Stimulated activated memory B cell treated with anti-CD40 and anti-IgM and Interleukin-4, amounts not matched to agents 10 μg/mL and 1 μg/mL and 100 μg/mL, for 72 hours (primary cell): ENCODE measurements at regions not wholly inside any gene's neighbourhood (a gene's known extent, or its start where the extent isn't known, plus 50 kb on each side); places are given as distances from the start of the nearest gene placed in this dataset.
"Not testable (repeated sequence)": the region's sequence is repeated elsewhere in the genome, so short reads cannot be mapped to it uniquely, and the experiment has no call there.

Experiments
- ATAC-seq: fragments of 150-1000 bp; cut with Tn5 transposase; 2 replicates; pipeline ENCODE4 v1.10.0; 2021
- H3K27ac Mint-ChIP-seq: one replicate; pipeline ENCODE4 v1.8.0; 2022; ENCODE audit warnings: mild to moderate bottlenecking, mixed read lengths
- H3K27me3 Mint-ChIP-seq: one replicate; pipeline ENCODE4 v1.8.0; 2022; ENCODE audit warnings: mixed read lengths
- H3K36me3 Mint-ChIP-seq: one replicate; pipeline ENCODE4 v1.8.0; 2022; ENCODE audit warnings: mixed read lengths
- H3K4me1 Mint-ChIP-seq: one replicate; pipeline ENCODE4 v1.8.0; 2022; ENCODE audit warnings: mixed read lengths
- H3K4me3 Mint-ChIP-seq: one replicate; pipeline ENCODE4 v1.8.0; 2022; ENCODE audit warnings: mild to moderate bottlenecking, moderate library complexity, mixed read lengths
- H3K9me3 Mint-ChIP-seq: one replicate; pipeline ENCODE4 v1.8.0; 2022; ENCODE audit warnings: mixed read lengths

DNA sequence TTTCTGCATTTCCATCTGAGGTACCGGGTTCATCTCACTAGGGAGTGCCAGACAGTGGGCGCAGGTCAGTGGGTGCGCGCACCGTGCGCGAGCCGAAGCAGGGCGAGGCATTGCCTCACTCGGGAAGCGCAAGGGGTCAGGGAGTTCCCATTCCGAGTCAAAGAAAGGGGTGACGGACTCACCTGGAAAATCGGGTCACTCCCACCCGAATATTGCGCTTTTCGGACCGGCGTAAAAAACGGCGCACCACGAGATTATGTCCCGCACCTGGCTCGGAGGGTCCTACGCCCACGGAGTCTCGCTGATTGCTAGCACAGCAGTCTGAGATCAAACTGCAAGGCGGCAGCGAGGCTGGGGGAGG is 175.1 kb downstream of the MEX3B start:
- H3K27ac Mint-ChIP-seq, ATAC-seq, H3K36me3 Mint-ChIP-seq, H3K4me3 Mint-ChIP-seq, H3K9me3 Mint-ChIP-seq, H3K27me3 Mint-ChIP-seq: not testable (repeated sequence)
- H3K4me1 Mint-ChIP-seq: peaks cover 10% of the 10 kb centered on the region

DNA sequence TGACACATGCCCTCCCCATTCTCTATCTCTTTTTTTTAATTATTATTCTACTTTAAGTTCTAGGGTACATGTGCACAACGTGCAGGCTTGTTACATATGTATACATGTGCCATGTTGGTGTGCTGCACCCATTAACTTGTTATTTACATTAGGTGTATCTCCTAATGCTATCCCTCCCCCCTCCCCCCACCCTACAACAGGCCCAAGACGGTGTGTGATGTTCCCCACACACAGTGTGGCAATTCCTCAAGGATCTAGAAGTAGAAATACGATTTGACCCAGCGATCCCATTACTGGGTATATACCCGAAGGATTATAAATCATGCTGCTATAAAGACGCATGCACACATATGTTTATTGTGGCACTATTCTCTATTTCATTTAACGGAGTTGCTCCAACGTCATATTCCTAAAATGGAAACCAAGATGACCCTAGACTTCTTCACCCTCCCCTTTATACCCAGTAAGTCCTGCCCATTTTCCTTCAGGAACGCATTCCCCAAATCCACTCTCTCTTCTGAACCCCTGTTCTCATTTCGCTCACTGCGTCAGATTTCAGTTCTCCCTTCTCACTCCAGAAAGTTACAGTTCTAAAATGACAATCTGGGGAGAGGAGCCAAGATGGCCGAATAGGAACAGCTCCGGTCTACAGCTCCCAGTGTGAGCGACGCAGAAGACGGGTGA is 175.6 kb downstream of the MEX3B start:
- peaks cover 12% of the 10 kb centered on the region for H3K4me1 Mint-ChIP-seq
- not testable (repeated sequence) for H3K4me3 Mint-ChIP-seq, H3K9me3 Mint-ChIP-seq, ATAC-seq, H3K27me3 Mint-ChIP-seq, H3K36me3 Mint-ChIP-seq, H3K27ac Mint-ChIP-seq

GRCh38 chr15:81869161-81869954 is 176.5 kb downstream of the MEX3B start:
- Mint-ChIP-seq H3K4me1 (peaks cover 12% of the 10 kb centered on the region), H3K9me3 (no peaks in the 10 kb centered on the region), H3K36me3 (no peaks in the 10 kb centered on the region), H3K4me3 (no peak overlapping the region), H3K27me3 (no peaks in the 10 kb centered on the region), H3K27ac (no peak overlapping the region)
- ATAC-seq: no peak

- H3K36me3 Mint-ChIP-seq: no peaks in the 10 kb centered on the region
- peak; percentile 96 for ATAC-seq
- no peak overlapping the region for H3K4me3 Mint-ChIP-seq
- no peaks in the 10 kb centered on the region for H3K27me3 Mint-ChIP-seq
- H3K9me3 Mint-ChIP-seq: no peaks in the 10 kb centered on the region
- H3K27ac Mint-ChIP-seq: peak overlapping the region; percentile 18
- peaks cover 12% of the 10 kb centered on the region for H3K4me1 Mint-ChIP-seq
These were observed 179.8 kb downstream of the MEX3B start for GRCh38 chr15:81865850-81866537.

GRCh38 chr15:81863162-81863561 is 182.7 kb downstream of the MEX3B start:
- H3K36me3 Mint-ChIP-seq: no peaks in the 10 kb centered on the region
- peaks cover 18% of the 10 kb centered on the region for H3K4me1 Mint-ChIP-seq
- H3K4me3 Mint-ChIP-seq: no peak overlapping the region
- no peak for ATAC-seq
- H3K27ac Mint-ChIP-seq: no peak overlapping the region
- no peaks in the 10 kb centered on the region for H3K27me3 Mint-ChIP-seq
- H3K9me3 Mint-ChIP-seq: no peaks in the 10 kb centered on the region

DNA sequence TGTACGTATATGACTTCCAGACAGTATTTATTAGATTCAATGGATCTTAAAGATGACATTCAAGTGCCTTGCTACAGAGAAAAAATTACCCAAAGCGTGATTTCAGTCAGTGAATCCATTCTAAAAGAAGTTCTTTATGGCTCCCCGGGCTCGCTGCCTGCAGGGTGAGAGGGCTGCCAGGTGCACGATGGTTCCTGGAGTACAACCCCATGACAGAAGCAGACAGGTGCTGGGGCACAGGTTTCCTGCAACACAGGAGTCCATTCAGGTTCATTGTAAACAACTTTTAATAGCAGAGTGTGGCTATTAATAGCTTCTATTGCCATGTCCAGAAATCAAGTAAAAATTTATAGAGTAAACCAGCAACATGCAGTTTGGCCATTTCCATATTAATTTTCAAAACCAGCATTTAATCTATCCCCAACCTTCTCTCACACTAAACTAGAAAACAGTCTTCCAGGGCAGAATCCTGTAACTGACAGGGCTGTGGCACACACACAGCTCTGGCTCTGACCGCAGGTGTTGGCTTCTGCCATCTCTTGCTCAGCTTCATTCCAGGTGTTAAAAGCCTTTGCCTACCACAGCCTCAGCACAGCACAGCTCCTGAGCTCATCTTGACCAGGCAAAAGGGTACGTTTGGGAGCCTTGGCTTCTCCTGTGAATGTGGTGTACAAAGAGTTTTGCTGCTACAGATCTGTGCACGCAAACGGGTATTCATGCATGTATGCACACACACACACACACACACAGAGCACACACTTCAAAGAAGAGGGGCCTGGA is 185.9 kb downstream of the MEX3B start:
- Mint-ChIP-seq H3K27me3 (no peaks in the 10 kb centered on the region), H3K4me3 (no peak overlapping the region), H3K9me3 (no peaks in the 10 kb centered on the region), H3K4me1 (peaks cover 6% of the 10 kb centered on the region), H3K27ac (no peak overlapping the region), H3K36me3 (no peaks in the 10 kb centered on the region)
- ATAC-seq: no peak

DNA sequence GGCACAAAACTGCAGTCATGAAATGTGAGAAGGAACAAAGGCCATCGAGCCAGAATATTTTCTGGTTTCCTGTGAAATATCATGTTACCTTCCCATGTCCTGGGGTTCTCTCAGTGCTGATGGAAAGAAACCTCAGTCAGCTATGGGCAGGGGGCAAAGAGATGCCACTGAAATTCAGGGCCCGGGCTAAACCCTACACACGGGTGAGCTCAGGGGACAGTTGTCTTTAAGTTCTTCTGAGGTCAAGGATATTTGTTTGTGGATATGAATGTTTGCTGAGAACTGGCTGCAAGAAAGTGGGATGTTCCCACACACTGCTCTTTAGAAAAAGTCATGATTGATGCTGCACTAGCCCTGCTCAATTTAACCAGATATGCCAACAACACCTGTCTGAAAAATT is 187.2 kb downstream of the MEX3B start:
- H3K4me3 Mint-ChIP-seq: no peak overlapping the region
- no peak for ATAC-seq
- no peaks in the 10 kb centered on the region for H3K9me3 Mint-ChIP-seq
- H3K27me3 Mint-ChIP-seq: no peaks in the 10 kb centered on the region
- H3K4me1 Mint-ChIP-seq: peaks cover 6% of the 10 kb centered on the region
- no peaks in the 10 kb centered on the region for H3K36me3 Mint-ChIP-seq
- no peak overlapping the region for H3K27ac Mint-ChIP-seq

GRCh38 chr15:81858136-81858535 is 187.7 kb downstream of the MEX3B start:
- H3K36me3 Mint-ChIP-seq: no peaks in the 10 kb centered on the region
- H3K27ac Mint-ChIP-seq: no peak overlapping the region
- no peaks in the 10 kb centered on the region for H3K27me3 Mint-ChIP-seq
- no peaks in the 10 kb centered on the region for H3K9me3 Mint-ChIP-seq
- no peak overlapping the region for H3K4me3 Mint-ChIP-seq
- peaks cover 6% of the 10 kb centered on the region for H3K4me1 Mint-ChIP-seq
- ATAC-seq: no peak

- no peaks in the 10 kb centered on the region for H3K27me3 Mint-ChIP-seq
- no peaks in the 10 kb centered on the region for H3K36me3 Mint-ChIP-seq
- no peaks in the 10 kb centered on the region for H3K9me3 Mint-ChIP-seq
- no peak overlapping the region for H3K4me3 Mint-ChIP-seq
- no peak for ATAC-seq
- peaks cover 6% of the 10 kb centered on the region for H3K4me1 Mint-ChIP-seq
- no peak overlapping the region for H3K27ac Mint-ChIP-seq
These were observed 189.2 kb downstream of the MEX3B start for GRCh38 chr15:81856634-81857026.

- H3K36me3 Mint-ChIP-seq: no peaks in the 10 kb centered on the region
- H3K4me3 Mint-ChIP-seq: no peak overlapping the region
- ATAC-seq: no peak
- no peak overlapping the region for H3K27ac Mint-ChIP-seq
- H3K27me3 Mint-ChIP-seq: no peaks in the 10 kb centered on the region
- no peaks in the 10 kb centered on the region for H3K9me3 Mint-ChIP-seq
- peaks cover 6% of the 10 kb centered on the region for H3K4me1 Mint-ChIP-seq
These were observed 189.7 kb downstream of the MEX3B start for GRCh38 chr15:81856001-81856633.

DNA sequence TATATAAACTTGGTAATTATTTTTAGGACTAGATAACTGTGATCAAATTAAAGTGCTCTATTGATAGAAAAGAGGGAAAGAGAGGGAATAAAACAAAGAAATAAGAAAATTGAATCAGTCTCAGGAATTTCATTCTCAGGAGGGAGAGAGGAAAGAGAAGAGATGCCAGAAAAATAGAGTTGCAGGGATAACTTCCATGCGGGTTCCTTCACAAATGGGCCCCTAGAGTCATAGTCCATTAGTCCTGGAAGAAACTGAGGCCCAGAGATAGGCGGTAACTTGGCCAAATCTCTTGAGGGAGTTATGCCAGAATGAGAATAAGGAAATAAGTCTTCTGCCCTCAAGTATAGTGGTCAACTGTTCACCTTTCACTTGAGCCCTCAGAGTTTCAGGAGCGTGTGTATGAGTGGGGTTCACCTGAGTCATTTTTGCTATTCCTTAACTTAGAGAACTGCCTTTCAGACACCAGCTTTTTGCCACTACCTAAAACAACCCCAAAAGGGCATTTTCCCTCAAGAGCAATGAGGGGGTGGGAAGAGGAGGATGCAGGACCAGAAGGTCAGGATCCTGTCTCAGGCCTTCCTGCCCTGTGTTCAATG is 192.6 kb downstream of the MEX3B start:
- H3K27ac Mint-ChIP-seq: no peak overlapping the region
- no peaks in the 10 kb centered on the region for H3K27me3 Mint-ChIP-seq
- H3K4me3 Mint-ChIP-seq: no peak overlapping the region
- peak; percentile 57 for ATAC-seq
- no peaks in the 10 kb centered on the region for H3K9me3 Mint-ChIP-seq
- no peaks in the 10 kb centered on the region for H3K4me1 Mint-ChIP-seq
- H3K36me3 Mint-ChIP-seq: no peaks in the 10 kb centered on the region

- Mint-ChIP-seq H3K27me3 (no peaks in the 10 kb centered on the region), H3K27ac (no peak overlapping the region), H3K4me3 (no peak overlapping the region), H3K9me3 (no peaks in the 10 kb centered on the region), H3K4me1 (no peaks in the 10 kb centered on the region), H3K36me3 (no peaks in the 10 kb centered on the region)
- ATAC-seq: no peak
These were observed 193.2 kb downstream of the MEX3B start for GRCh38 chr15:81852411-81853149.

- no peak overlapping the region for H3K4me3 Mint-ChIP-seq
- H3K27ac Mint-ChIP-seq: no peak overlapping the region
- no peaks in the 10 kb centered on the region for H3K36me3 Mint-ChIP-seq
These were observed 194.1 kb downstream of the MEX3B start for GRCh38 chr15:81851757-81852156.

GRCh38 chr15:81851325-81851724 is 194.5 kb downstream of the MEX3B start:
- H3K4me1 Mint-ChIP-seq: no peaks in the 10 kb centered on the region

More at GRCh38 chr15:81851757-81852156, 194.1 kb downstream of the MEX3B start:
- no peaks in the 10 kb centered on the region for H3K27me3 Mint-ChIP-seq
- H3K4me1 Mint-ChIP-seq: no peaks in the 10 kb centered on the region
- no peaks in the 10 kb centered on the region for H3K9me3 Mint-ChIP-seq
- ATAC-seq: no peak

More at GRCh38 chr15:81851325-81851724, 194.5 kb downstream of the MEX3B start:
- no peak overlapping the region for H3K27ac Mint-ChIP-seq
- H3K27me3 Mint-ChIP-seq: no peaks in the 10 kb centered on the region
- no peaks in the 10 kb centered on the region for H3K36me3 Mint-ChIP-seq
- no peak overlapping the region for H3K4me3 Mint-ChIP-seq
- no peak for ATAC-seq
- H3K9me3 Mint-ChIP-seq: no peaks in the 10 kb centered on the region
